HFFc6 (cell line): ENCODE measurements at regions not wholly inside any gene's neighbourhood (a gene's known extent, or its start where the extent isn't known, plus 50 kb on each side); places are given as distances from the start of the nearest gene placed in this dataset.
"Not testable (repeated sequence)": the region's sequence is repeated elsewhere in the genome, so short reads cannot be mapped to it uniquely, and the experiment has no call there.

Source experiments
- DNase-seq: peaks from one replicate; pipeline ENCODE4 v3.0.0-alpha.2; 2018
- H3K27ac Mint-ChIP-seq: 2 replicates; pipeline ENCODE4 v1.8.0; 2020; ENCODE audit warnings: mild to moderate bottlenecking, mixed read lengths
- H3K27me3 Mint-ChIP-seq: 2 replicates; pipeline ENCODE4 v1.8.0; 2021; ENCODE audit warnings: mild to moderate bottlenecking, moderate library complexity, mixed read lengths; ENCODE audit not compliant: insufficient read depth
- H3K36me3 Mint-ChIP-seq: 2 replicates; pipeline ENCODE4 v1.8.0; 2021; ENCODE audit warnings: low read depth, mixed read lengths
- H3K4me1 Mint-ChIP-seq: 2 replicates; pipeline ENCODE4 v1.8.0; 2020; ENCODE audit warnings: low read depth, mixed read lengths
- H3K4me3 Mint-ChIP-seq: 2 replicates; pipeline ENCODE4 v1.8.0; 2020; ENCODE audit warnings: mild to moderate bottlenecking, moderate library complexity, mixed read lengths
- H3K9me3 Mint-ChIP-seq: 2 replicates; pipeline ENCODE4 v1.8.0; 2020; ENCODE audit warnings: mild to moderate bottlenecking, mixed read lengths
- CTCF ChIP-seq: fragments of 200-600 bp; sonication (generic); IDR thresholded peaks from 2 replicates; pipeline ENCODE4 v1.5.0; 2021; ENCODE audit warnings: antibody characterized with exemption, mild to moderate bottlenecking

DNA sequence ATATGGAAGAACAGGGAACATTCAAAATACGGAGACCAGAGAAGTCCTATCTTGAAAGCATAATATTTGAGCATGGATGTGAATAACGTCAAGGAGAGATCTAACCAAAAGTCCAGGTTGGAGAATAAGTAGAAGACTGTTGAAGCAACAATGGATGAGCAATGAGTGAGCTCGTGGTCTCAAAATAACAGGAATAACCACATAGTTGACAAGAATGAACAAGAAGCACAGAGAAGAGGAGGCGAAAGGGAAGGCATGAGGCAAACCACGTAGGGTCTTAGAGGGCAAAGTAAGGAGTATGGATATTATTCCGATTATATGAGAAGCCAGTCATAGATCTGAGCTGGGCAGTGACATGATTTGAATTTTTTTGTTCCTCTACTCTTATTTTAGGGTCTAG lies 710.2 kb downstream of the BRINP1 start:
- Mint-ChIP-seq H3K9me3 (no peaks in the 10 kb centered on the region), H3K4me1 (no peaks in the 10 kb centered on the region), H3K4me3 (no peak overlapping the region), H3K27ac (no peak overlapping the region), H3K36me3 (no peaks in the 10 kb centered on the region), H3K27me3 (no peaks in the 10 kb centered on the region)
- no peak for DNase-seq
- no peak for TF ChIP-seq CTCF

DNA sequence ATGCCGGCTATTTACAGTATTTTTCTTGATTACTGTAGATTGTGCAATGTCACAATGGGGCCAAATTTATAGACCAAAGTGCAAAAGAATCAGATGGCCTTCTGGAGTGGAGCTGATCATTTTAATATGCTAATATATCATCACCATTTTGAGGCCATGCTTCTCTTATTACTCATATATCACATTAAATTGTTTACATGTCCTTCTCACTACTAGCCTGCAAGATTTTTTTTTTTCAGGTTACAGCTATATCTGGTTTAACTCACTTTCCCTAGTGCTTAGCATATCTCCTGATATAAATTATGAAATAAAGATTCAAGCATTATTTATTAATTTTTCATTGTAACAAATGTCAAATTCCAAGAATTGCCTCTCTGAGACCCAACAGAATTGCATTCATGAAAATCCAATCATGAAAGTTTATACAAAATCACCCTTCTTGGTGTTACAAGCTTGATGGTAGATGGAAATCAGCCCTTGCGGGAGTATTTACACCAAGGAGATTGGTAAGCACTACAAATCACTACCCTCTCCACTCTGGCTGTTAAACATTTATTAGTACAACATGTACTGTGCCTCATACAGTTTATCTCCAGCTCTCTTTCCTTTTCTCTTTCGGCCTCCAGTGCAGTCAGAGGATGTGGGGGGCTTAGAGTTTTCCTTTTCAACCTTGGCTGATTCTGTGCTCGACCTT lies 703.9 kb downstream of the BRINP1 start:
- Mint-ChIP-seq H3K27ac (no peak overlapping the region), H3K9me3 (no peaks in the 10 kb centered on the region; the same call in 1 of the 2 replicates), H3K4me3 (no peak overlapping the region), H3K27me3 (no peaks in the 10 kb centered on the region; the same call in 1 of the 2 replicates), H3K36me3 (no peaks in the 10 kb centered on the region), H3K4me1 (no peaks in the 10 kb centered on the region)
- no peak for DNase-seq
- TF ChIP-seq CTCF = no peak

GRCh38 chr9:118670011-118670953 lies 699.0 kb downstream of the BRINP1 start:
- H3K4me3 Mint-ChIP-seq = no peak overlapping the region
- no peak overlapping the region for H3K27ac Mint-ChIP-seq
- no peaks in the 10 kb centered on the region for H3K36me3 Mint-ChIP-seq
- TF ChIP-seq CTCF = no peak
- no peaks in the 10 kb centered on the region; the same call in none of the 2 replicates for H3K9me3 Mint-ChIP-seq
- H3K4me1 Mint-ChIP-seq = no peaks in the 10 kb centered on the region
- no peak for DNase-seq
- H3K27me3 Mint-ChIP-seq = no peaks in the 10 kb centered on the region; the same call in 1 of the 2 replicates

- H3K27ac Mint-ChIP-seq = no peak overlapping the region
- peaks cover 13% of the 10 kb centered on the region for H3K9me3 Mint-ChIP-seq
- no peak for TF ChIP-seq CTCF
- H3K27me3 Mint-ChIP-seq = no peaks in the 10 kb centered on the region
- H3K36me3 Mint-ChIP-seq = no peaks in the 10 kb centered on the region
- H3K4me1 Mint-ChIP-seq = no peaks in the 10 kb centered on the region
- DNase-seq = no peak
- H3K4me3 Mint-ChIP-seq = no peak overlapping the region
Measured at GRCh38 chr9:118674942-118675341, 694.3 kb downstream of the BRINP1 start.

DNA sequence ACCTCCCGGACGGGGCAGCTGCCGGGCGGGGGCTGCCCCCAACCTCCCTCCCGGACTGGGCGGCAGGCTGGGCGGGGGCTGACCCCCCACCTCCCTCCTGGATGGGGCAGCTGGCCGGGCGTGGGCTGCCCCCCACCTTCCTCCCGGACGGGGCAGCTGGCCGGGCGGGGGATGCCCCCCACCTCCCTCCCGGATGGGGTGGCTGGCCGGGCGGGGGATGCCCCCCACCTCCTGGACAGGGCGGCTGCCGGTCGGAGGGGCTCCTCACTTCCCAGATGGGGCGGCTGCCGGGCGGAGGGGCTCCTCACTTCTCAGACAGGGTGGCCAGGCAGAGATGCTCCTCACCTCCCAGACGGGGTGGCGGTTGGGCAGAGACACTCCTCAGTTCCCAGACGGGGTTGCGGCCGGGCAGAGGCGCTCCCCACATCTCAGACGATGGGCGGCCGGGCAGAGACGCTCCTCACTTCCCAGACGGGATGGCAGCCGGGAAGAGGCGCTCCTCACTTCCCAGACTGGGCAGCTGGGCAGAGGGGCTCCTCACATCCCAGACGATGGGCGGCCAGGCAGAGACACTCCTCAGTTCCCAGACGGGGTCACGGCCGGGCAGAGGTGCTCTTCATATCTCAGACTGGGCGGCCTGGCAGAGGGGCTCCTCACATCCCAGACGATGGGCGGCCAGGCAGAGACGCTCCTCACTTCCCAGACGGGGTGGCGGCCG lies 691.1 kb downstream of the BRINP1 start:
- not testable (repeated sequence) for H3K36me3 Mint-ChIP-seq, H3K4me1 Mint-ChIP-seq, H3K4me3 Mint-ChIP-seq, H3K27ac Mint-ChIP-seq, DNase-seq, H3K27me3 Mint-ChIP-seq
- H3K9me3 Mint-ChIP-seq = peaks cover 16% of the 10 kb centered on the region
